ENCODE measurements at regions not wholly inside any gene's neighbourhood (a gene's known extent, or its start where the extent isn't known, plus 50 kb on each side); places are given as distances from the start of the nearest gene placed in this dataset.

DNA sequence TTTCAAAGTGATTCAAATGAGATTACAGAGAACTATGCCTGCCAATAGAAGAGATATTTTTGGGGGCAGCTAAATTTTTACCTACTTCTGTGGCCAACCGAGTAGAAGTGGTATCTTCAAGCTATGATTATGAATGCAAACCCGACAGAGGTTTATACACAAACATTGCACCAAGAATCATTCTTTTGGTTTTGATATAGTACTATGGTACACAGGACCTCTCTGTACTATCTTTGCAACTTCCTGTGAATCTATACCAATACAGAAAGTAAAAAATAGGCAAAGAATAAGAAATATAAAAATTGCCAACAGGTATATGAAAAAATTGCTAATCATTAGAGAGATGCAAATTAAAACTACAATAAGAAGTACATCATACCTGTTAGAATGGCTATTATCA, 103.2 kb upstream of the VIPR2 start (continued):
- no peak for TF ChIP-seq ZBTB38 (CRISPR knock-in tag; IDR thresholded peaks at IDR 0.05)
- TF ChIP-seq, protein P1, sequence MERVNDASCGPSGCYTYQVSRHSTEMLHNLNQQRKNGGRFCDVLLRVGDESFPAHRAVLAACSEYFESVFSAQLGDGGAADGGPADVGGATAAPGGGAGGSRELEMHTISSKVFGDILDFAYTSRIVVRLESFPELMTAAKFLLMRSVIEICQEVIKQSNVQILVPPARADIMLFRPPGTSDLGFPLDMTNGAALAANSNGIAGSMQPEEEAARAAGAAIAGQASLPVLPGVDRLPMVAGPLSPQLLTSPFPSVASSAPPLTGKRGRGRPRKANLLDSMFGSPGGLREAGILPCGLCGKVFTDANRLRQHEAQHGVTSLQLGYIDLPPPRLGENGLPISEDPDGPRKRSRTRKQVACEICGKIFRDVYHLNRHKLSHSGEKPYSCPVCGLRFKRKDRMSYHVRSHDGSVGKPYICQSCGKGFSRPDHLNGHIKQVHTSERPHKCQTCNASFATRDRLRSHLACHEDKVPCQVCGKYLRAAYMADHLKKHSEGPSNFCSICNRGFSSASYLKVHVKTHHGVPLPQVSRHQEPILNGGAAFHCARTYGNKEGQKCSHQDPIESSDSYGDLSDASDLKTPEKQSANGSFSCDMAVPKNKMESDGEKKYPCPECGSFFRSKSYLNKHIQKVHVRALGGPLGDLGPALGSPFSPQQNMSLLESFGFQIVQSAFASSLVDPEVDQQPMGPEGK (CRISPR knock-in tag; IDR thresholded peaks at IDR 0.05): no peak
- no peak for TF ChIP-seq KLF11 (CRISPR knock-in tag; IDR thresholded peaks at IDR 0.05)

DNA sequence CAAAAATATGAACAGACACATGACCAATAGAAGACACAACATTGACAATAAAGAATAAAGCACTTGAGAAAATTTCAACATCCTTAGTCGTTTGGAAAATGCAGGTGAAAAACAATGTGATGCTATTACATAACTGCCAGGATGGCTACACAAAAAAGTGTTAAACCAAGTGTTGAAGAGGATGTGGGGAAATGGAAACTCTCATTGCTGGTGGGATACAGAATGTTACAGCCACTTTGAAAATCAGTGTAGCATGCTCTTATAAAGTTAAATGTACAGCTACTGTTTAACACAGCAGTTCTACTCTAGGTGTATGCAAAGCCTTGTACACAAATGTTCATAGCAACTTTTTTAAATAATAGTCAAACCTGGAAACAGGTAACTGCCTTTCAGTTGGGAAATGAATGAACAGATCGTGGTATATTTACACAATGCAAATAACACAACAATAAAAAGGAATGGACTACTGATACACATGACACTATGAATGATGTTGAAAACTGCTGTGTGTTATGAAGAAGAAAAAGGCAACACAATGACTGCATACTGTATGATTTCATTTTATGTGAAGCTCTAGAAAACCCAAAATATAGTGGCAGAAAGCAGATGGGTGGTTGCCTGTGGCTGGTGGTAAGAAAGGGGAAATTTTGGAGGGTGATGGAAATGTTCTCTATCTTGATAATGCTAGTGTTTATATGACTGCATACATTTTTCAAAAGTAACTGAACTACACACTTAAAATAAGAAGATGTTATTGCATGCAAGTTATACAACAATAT, 102.2 kb upstream of the VIPR2 start:
- no peak overlapping the region for H3K27ac ChIP-seq (ENCODE audit: extremely low read length, insufficient read depth, low read length)
- no peak for DNase-seq (ENCODE audit: low spot score)
- no peak for TF ChIP-seq ATF1 (CRISPR knock-in tag; IDR thresholded peaks at IDR 0.05)
- no peak for TF ChIP-seq SRSF4 (IDR thresholded peaks at IDR 0.05; ENCODE audit: low read depth, low read length, poor library complexity, severe bottlenecking)
- TF ChIP-seq NFKBIZ (CRISPR knock-in tag; IDR thresholded peaks at IDR 0.05): no peak
- no peak for TF ChIP-seq WIZ (CRISPR knock-in tag; IDR thresholded peaks at IDR 0.05)
- H3K4me1 ChIP-seq (ENCODE audit: insufficient read depth, low read length): no peaks in the 10 kb centered on the region
- H2AFZ ChIP-seq (ENCODE audit: low read length): no peak overlapping the region
- H3K9ac ChIP-seq (ENCODE audit: insufficient read depth, low read depth, low read length): no peak overlapping the region
- FAIRE-seq: no peak
- H4K20me1 ChIP-seq (ENCODE audit: insufficient read depth, low read length): no peaks in the 10 kb centered on the region
- H3K9me3 ChIP-seq (ENCODE audit: low read length): no peaks in the 10 kb centered on the region
- CTCF ChIA-PET (ENCODE audit: low intra/inter-chr PET ratio, low total read pairs): no interaction called here
- in situ Hi-C loops (cut with HindIII; ENCODE audit: extremely low pct_ligation_motif_present, low pct_unique_long_range_greater_than_20kb) (no loop called here), intact Hi-C loops (cut with micrococcal nuclease; ENCODE audit: unreplicated experiment) (no loop called here)
- H3K27me3 ChIP-seq (ENCODE audit: control insufficient read depth in 1 of 2, insufficient read depth in 2 of 2, low read length in 2 of 2): no peaks in the 10 kb centered on the region; a peak in 2 of 5 replicates
- BruUV-seq (replicated peaks): no TSS peak
- no peak overlapping the region for H3K4me3 ChIP-seq (replicated peaks in 1 of 3; ENCODE audit: insufficient read depth in 1 of 3, low read depth in 2 of 3, low read length in 3 of 3)
- POLR2A ChIA-PET: no interaction called here
- H3K4me2 ChIP-seq (ENCODE audit: low read depth, low read length): no peak overlapping the region
- 0% methylated on average over 2 of the region's 2 CpGs for WGBS (ENCODE audit: low lambda C conversion rate)
- no peaks in the 10 kb centered on the region for H3K36me3 ChIP-seq (replicated peaks in 1 of 2; ENCODE audit: control insufficient read depth in 1 of 2, insufficient read depth in 2 of 2, low read length in 2 of 2)
- no peak for ATAC-seq
- H3K79me2 ChIP-seq (ENCODE audit: insufficient read depth, low read length): no peaks in the 10 kb centered on the region
